Esophagus muscularis mucosa (tissue), 4 donors: ENCODE measurements at regions not wholly inside any gene's neighbourhood (a gene's known extent, or its start where the extent isn't known, plus 50 kb on each side); places are given as distances from the start of the nearest gene placed in this dataset.

Experiments
- DNase-seq: peaks from one replicate; pipeline ENCODE4 v3.0.0-alpha.2; 2017; ENCODE audit errors: extremely low spot score
- H3K27ac ChIP-seq, 4 donors: fragments of 200-600 bp; sonication (generic); replicated peaks in 1 of 4; 1 replicate in 3 of 4; 2 replicates in 1 of 4; pipeline ENCODE4 v1.5.1; 2016 to 2019; ENCODE audit warnings: mild to moderate bottlenecking in 1 of 4
- H3K27me3 ChIP-seq, 4 donors: fragments of 200-600 bp; sonication (generic); one replicate each; pipeline versions ENCODE4 v1.5.1 to v1.6.0; 2016 to 2019
- H3K36me3 ChIP-seq, 4 donors: fragments of 200-600 bp; sonication (generic); one replicate each; pipeline ENCODE4 v1.5.1; 2016 to 2019
- H3K4me1 ChIP-seq, 4 donors: fragments of 200-600 bp; sonication (generic); one replicate each; pipeline ENCODE4 v1.5.1; 2016 to 2019
- H3K4me3 ChIP-seq, 4 donors: fragments of 200-600 bp; sonication (generic); 1 replicate in 2 of 4; 2 replicates in 2 of 4; pipeline ENCODE4 v1.5.1; 2016 to 2019; ENCODE audit warnings: mild to moderate bottlenecking in 4 of 4, moderate library complexity in 1 of 4
- H3K9me3 ChIP-seq, 4 donors: fragments of 200-600 bp; sonication (generic); 1 replicate in 3 of 4; 2 replicates in 1 of 4; pipeline ENCODE4 v1.5.1; 2016 to 2019
- CTCF ChIP-seq, 3 experiments: fragments of 200-600 bp in 2 of 3; fragments of 450-650 bp in 1 of 3; sonication (generic) in 2 of 3; IDR thresholded peaks; one replicate each; pipeline ENCODE4 v1.5.1; 2017 to 2019; ENCODE audit warnings: antibody characterized with exemption in 3 of 3, mild to moderate bottlenecking in 2 of 3, moderate library complexity in 1 of 3
- EP300 ChIP-seq: sonication (generic); formaldehyde crosslinking; IDR thresholded peaks from one replicate; pipeline ENCODE4 v1.6.1; 2017; ENCODE audit warnings: antibody characterized with exemption
- POLR2A ChIP-seq: fragments of 450-650 bp; IDR thresholded peaks from one replicate; pipeline ENCODE4 v1.6.1; 2017; ENCODE audit warnings: antibody characterized with exemption, moderate library complexity, mild to moderate bottlenecking, low read depth
- POLR2AphosphoS5 ChIP-seq, 2 donors: sonication (generic); formaldehyde crosslinking; IDR thresholded peaks; one replicate each; pipeline ENCODE4 v1.6.1; 2017; ENCODE audit warnings: antibody characterized with exemption in 2 of 2
- WGBS: methylation state at CpG from one replicate; pipeline ENCODE4 v1.1.5; 2018; 5-methylcytosine and 5-hydroxymethylcytosine counted together
- intact Hi-C: fragments of 100-400 bp; cut with DNase I; formaldehyde crosslinking; loops from one replicate; pipeline ENCODE4 v1.15.1; 2023

GRCh38 chr1:193513032-193513431 lies 326.6 kb upstream of the B3GALT2 start:
- no peak for TF ChIP-seq EP300
- no peak for TF ChIP-seq CTCF (IDR thresholded peaks at IDR 0.05)
- no peak for TF ChIP-seq POLR2AphosphoS5 (IDR thresholded peaks at IDR 0.05)
- no peak for TF ChIP-seq POLR2A
- no peaks in the 10 kb centered on the region for H3K4me1 ChIP-seq
- H3K4me3 ChIP-seq = no peak overlapping the region
- H3K27ac ChIP-seq = no peak overlapping the region
- H3K36me3 ChIP-seq = no peaks in the 10 kb centered on the region
- H3K9me3 ChIP-seq = no peaks in the 10 kb centered on the region
- no peaks in the 10 kb centered on the region for H3K27me3 ChIP-seq
- intact Hi-C loops = no loop called here
- 88% methylated on average over 2 of the region's 2 CpGs for WGBS
- no peak for DNase-seq

GRCh38 chr1:193504920-193505319 lies 318.5 kb upstream of the B3GALT2 start:
- no peaks in the 10 kb centered on the region for H3K4me1 ChIP-seq
- TF ChIP-seq CTCF (IDR thresholded peaks at IDR 0.05) = no peak
- TF ChIP-seq POLR2AphosphoS5 (IDR thresholded peaks at IDR 0.05) = no peak
- TF ChIP-seq POLR2A = no peak
- no peak for TF ChIP-seq EP300
- no peaks in the 10 kb centered on the region for H3K9me3 ChIP-seq
- H3K4me3 ChIP-seq = no peak overlapping the region
- no peaks in the 10 kb centered on the region for H3K27me3 ChIP-seq
- no peak overlapping the region for H3K27ac ChIP-seq
- intact Hi-C loops = no loop called here
- H3K36me3 ChIP-seq = no peaks in the 10 kb centered on the region
- no peak for DNase-seq

GRCh38 chr1:193498088-193498655 lies 311.8 kb upstream of the B3GALT2 start:
- no peak overlapping the region for H3K4me3 ChIP-seq

GRCh38 chr1:193494368-193494767 lies 308.0 kb upstream of the B3GALT2 start:
- intact Hi-C loops = no loop called here
- TF ChIP-seq POLR2A = no peak
- no peak for TF ChIP-seq POLR2AphosphoS5 (IDR thresholded peaks at IDR 0.05)
- no peak for TF ChIP-seq CTCF (IDR thresholded peaks at IDR 0.05)
- TF ChIP-seq EP300 = no peak
- peaks cover 0 to 7% (median 3%) of the 10 kb centered on the region in 4 donors for H3K9me3 ChIP-seq

More at GRCh38 chr1:193498088-193498655, 311.8 kb upstream of the B3GALT2 start:
- H3K27me3 ChIP-seq = no peaks in the 10 kb centered on the region
- DNase-seq = no peak
- no peak for TF ChIP-seq POLR2AphosphoS5 (IDR thresholded peaks at IDR 0.05)
- no peak for TF ChIP-seq EP300
- no peak for TF ChIP-seq CTCF (IDR thresholded peaks at IDR 0.05)
- TF ChIP-seq POLR2A = no peak
- intact Hi-C loops = no loop called here
- 71% methylated on average over 7 of the region's 7 CpGs for WGBS
- no peak overlapping the region for H3K27ac ChIP-seq
- no peaks in the 10 kb centered on the region for H3K36me3 ChIP-seq
- no peaks in the 10 kb centered on the region for H3K9me3 ChIP-seq
- H3K4me1 ChIP-seq = peaks cover 0 to 7% (median 0%) of the 10 kb centered on the region in 4 donors

GRCh38 chr1:193489191-193489590 lies 302.8 kb upstream of the B3GALT2 start:
- H3K4me3 ChIP-seq = no peak overlapping the region
- TF ChIP-seq EP300 = no peak
- no peak for TF ChIP-seq POLR2A
- no peak for TF ChIP-seq POLR2AphosphoS5 (IDR thresholded peaks at IDR 0.05)
- TF ChIP-seq CTCF (IDR thresholded peaks at IDR 0.05) = no peak
- intact Hi-C loops = no loop called here
- peaks cover 0 to 7% (median 3%) of the 10 kb centered on the region in 4 donors for H3K9me3 ChIP-seq
- DNase-seq = no peak
- no peak overlapping the region for H3K27ac ChIP-seq
- no peaks in the 10 kb centered on the region for H3K27me3 ChIP-seq
- H3K4me1 ChIP-seq = peaks cover 0 to 1% (median 0%) of the 10 kb centered on the region in 4 donors
- H3K36me3 ChIP-seq = no peaks in the 10 kb centered on the region

More at GRCh38 chr1:193494368-193494767, 308.0 kb upstream of the B3GALT2 start:
- Histone ChIP-seq H3K36me3 (no peaks in the 10 kb centered on the region), H3K4me3 (no peak overlapping the region), H3K4me1 (peaks cover 0 to 7% (median 0%) of the 10 kb centered on the region in 4 donors), H3K27ac (no peak overlapping the region), H3K27me3 (no peaks in the 10 kb centered on the region)
- 37% methylated on average over 2 of the region's 2 CpGs for WGBS
- no peak for DNase-seq
